ENCODE measurements at regions not wholly inside any gene's neighbourhood (a gene's known extent, or its start where the extent isn't known, plus 50 kb on each side); places are given as distances from the start of the nearest gene placed in this dataset.

DNA sequence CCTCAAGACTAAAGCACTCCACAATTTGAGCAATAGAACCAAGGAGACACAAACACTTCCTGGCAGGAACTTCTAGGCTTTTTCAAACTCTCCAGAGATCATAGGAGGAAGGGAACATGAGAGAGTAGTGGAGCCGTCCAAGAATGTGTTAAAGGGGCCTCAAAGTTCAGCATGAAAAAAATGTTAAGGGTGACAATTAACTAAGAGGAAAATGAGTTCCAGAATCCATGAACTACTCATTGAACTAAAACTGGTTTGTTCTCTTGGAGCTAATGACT, 122.0 kb downstream of the WIF1 start:
- DNase-seq: no peak
